Gastrocnemius medialis (tissue), 4 donors: ENCODE measurements at regions not wholly inside any gene's neighbourhood (a gene's known extent, or its start where the extent isn't known, plus 50 kb on each side); places are given as distances from the start of the nearest gene placed in this dataset.

Experiments
- ATAC-seq, 2 donors: fragments of 150-250 bp; one replicate each; pipeline ENCODE4 v1.9.1; 2016
- DNase-seq, 2 donors: peaks; one replicate each; pipeline ENCODE4 v3.0.0-alpha.2; 2019
- H3K27ac ChIP-seq, 4 donors: fragments of 200-600 bp; sonication (generic); 1 replicate in 1 of 4; 2 replicates in 3 of 4; pipeline ENCODE4 v1.5.1; 2016 to 2018; ENCODE audit warnings: mild to moderate bottlenecking in 2 of 4, moderate library complexity in 1 of 4
- H3K27me3 ChIP-seq, 3 donors: fragments of 200-600 bp; sonication (generic) in 2 of 3; 1 replicate in 1 of 3; 2 replicates in 2 of 3; pipeline versions ENCODE4 v1.5.1 to v1.6.0; 2016 to 2019; ENCODE audit warnings: mild to moderate bottlenecking in 1 of 3, moderate library complexity in 1 of 3
- H3K36me3 ChIP-seq, 2 donors: fragments of 200-600 bp; sonication (generic) in 1 of 2; one replicate each; pipeline ENCODE4 v1.5.1; 2017 to 2018
- H3K4me1 ChIP-seq, 2 donors: fragments of 200-600 bp; sonication (generic) in 1 of 2; one replicate each; pipeline ENCODE4 v1.5.1; 2016 to 2017; ENCODE audit warnings: mild to moderate bottlenecking in 2 of 2
- H3K4me3 ChIP-seq, 4 donors: fragments of 200-600 bp; sonication (generic) in 3 of 4; 1 replicate in 1 of 4; 2 replicates in 3 of 4; pipeline ENCODE4 v1.5.1; 2016 to 2019; ENCODE audit warnings: mild to moderate bottlenecking in 2 of 4
- H3K9me3 ChIP-seq, 3 donors: fragments of 200-600 bp; sonication (generic) in 2 of 3; 1 replicate in 1 of 3; 2 replicates in 2 of 3; pipeline ENCODE4 v1.5.1; 2016 to 2019
- CTCF ChIP-seq, 5 experiments: fragments of 450-650 bp in 3 of 5; fragments of 200-600 bp in 2 of 5; sonication (generic) in 2 of 5; IDR thresholded peaks in 4 of 5; conservative IDR thresholded peaks in 1 of 5; 1 replicate in 4 of 5; 2 replicates in 1 of 5; pipeline ENCODE4 v1.5.1; 2016 to 2019; ENCODE audit warnings: antibody characterized with exemption in 5 of 5, mild to moderate bottlenecking in 3 of 5, moderate library complexity in 3 of 5
- POLR2A ChIP-seq, 2 donors: fragments of 450-650 bp; IDR thresholded peaks; one replicate each; pipeline ENCODE4 v1.6.1; 2017; ENCODE audit warnings: antibody characterized with exemption in 2 of 2, mild to moderate bottlenecking in 2 of 2, moderate library complexity in 2 of 2
- in situ Hi-C, 4 donors: fragments of 200-750 bp; cut with MboI; loops; one replicate each; pipeline versions ENCODE4 v1.15.0 to v1.8.0; 2017; ENCODE audit warnings: low sequenced_read_pairs in 4 of 4
- intact Hi-C: fragments of 100-400 bp; cut with DNase I; formaldehyde crosslinking; loops from one replicate; pipeline ENCODE4 v1.15.1; 2023; ENCODE audit warnings: low total_unique reads

GRCh38 chr3:111412656-111413055 lies 129.3 kb upstream of the CD96 start:
- in situ Hi-C loops, result no loop called here
- intact Hi-C loops, result no loop called here
- H3K4me3 ChIP-seq, result no peak overlapping the region
- no peaks in the 10 kb centered on the region for H3K36me3 ChIP-seq
- no peak for DNase-seq
- H3K9me3 ChIP-seq, result no peaks in the 10 kb centered on the region
- TF ChIP-seq CTCF (IDR thresholded peaks at IDR 0.05 in 4 of 5, conservative IDR thresholded peaks at IDR 0.05 in 1 of 5), result no peak
- no peak for TF ChIP-seq POLR2A (IDR thresholded peaks at IDR 0.05)
- H3K4me1 ChIP-seq, result no peaks in the 10 kb centered on the region
- no peak for ATAC-seq
- H3K27me3 ChIP-seq, result no peaks in the 10 kb centered on the region
- H3K27ac ChIP-seq, result no peak overlapping the region

GRCh38 chr3:111414531-111414930 lies 127.5 kb upstream of the CD96 start:
- in situ Hi-C loops, result no loop called here
- ATAC-seq (no peak), DNase-seq (no peak)
- Histone ChIP-seq H3K9me3 (no peaks in the 10 kb centered on the region), H3K27ac (no peak overlapping the region), H3K4me1 (no peaks in the 10 kb centered on the region), H3K27me3 (no peaks in the 10 kb centered on the region), H3K36me3 (no peaks in the 10 kb centered on the region), H3K4me3 (no peak overlapping the region)
- TF ChIP-seq CTCF (IDR thresholded peaks at IDR 0.05 in 4 of 5, conservative IDR thresholded peaks at IDR 0.05 in 1 of 5), result no peak
- TF ChIP-seq POLR2A (IDR thresholded peaks at IDR 0.05), result no peak
- intact Hi-C loops, result no loop called here

GRCh38 chr3:111415018-111415417 lies 127.0 kb upstream of the CD96 start:
- no peak for ATAC-seq
- Histone ChIP-seq H3K36me3 (no peaks in the 10 kb centered on the region), H3K9me3 (no peaks in the 10 kb centered on the region), H3K4me1 (no peaks in the 10 kb centered on the region), H3K4me3 (no peak overlapping the region), H3K27me3 (no peaks in the 10 kb centered on the region), H3K27ac (no peak overlapping the region)
- DNase-seq, result no peak
- in situ Hi-C loops, result no loop called here
- TF ChIP-seq CTCF (IDR thresholded peaks at IDR 0.05 in 4 of 5, conservative IDR thresholded peaks at IDR 0.05 in 1 of 5), result no peak
- intact Hi-C loops, result no loop called here

- Histone ChIP-seq H3K4me3 (no peak overlapping the region), H3K36me3 (no peaks in the 10 kb centered on the region), H3K27me3 (no peaks in the 10 kb centered on the region), H3K4me1 (no peaks in the 10 kb centered on the region), H3K27ac (no peak overlapping the region), H3K9me3 (no peaks in the 10 kb centered on the region)
- no peak for DNase-seq
- TF ChIP-seq POLR2A (IDR thresholded peaks at IDR 0.05) (no peak), CTCF (IDR thresholded peaks at IDR 0.05 in 4 of 5, conservative IDR thresholded peaks at IDR 0.05 in 1 of 5) (no peak)
- in situ Hi-C loops (no loop called here), intact Hi-C loops (no loop called here)
- no peak for ATAC-seq
Measured at GRCh38 chr3:111418391-111418790, 123.6 kb upstream of the CD96 start.

- Histone ChIP-seq H3K27ac (no peak overlapping the region), H3K36me3 (no peaks in the 10 kb centered on the region), H3K4me1 (no peaks in the 10 kb centered on the region), H3K4me3 (no peak overlapping the region), H3K27me3 (no peaks in the 10 kb centered on the region), H3K9me3 (no peaks in the 10 kb centered on the region)
- DNase-seq (no peak), ATAC-seq (no peak)
- TF ChIP-seq CTCF (IDR thresholded peaks at IDR 0.05 in 4 of 5, conservative IDR thresholded peaks at IDR 0.05 in 1 of 5) (no peak), POLR2A (IDR thresholded peaks at IDR 0.05) (no peak)
- intact Hi-C loops (no loop called here), in situ Hi-C loops (no loop called here)
Measured at GRCh38 chr3:111428301-111428700, 113.7 kb upstream of the CD96 start.
